SK-N-SH treated with all-trans-retinoic acid at 6 μM for 48 hours (cell line): ENCODE measurements at regions not wholly inside any gene's neighbourhood (a gene's known extent, or its start where the extent isn't known, plus 50 kb on each side); places are given as distances from the start of the nearest gene placed in this dataset.

Source experiments
- ATAC-seq: fragments of 200-7000 bp; cut with Tn5 transposase; 3 replicates; pipeline ENCODE4 v1.9.1; 2020; ENCODE audit warnings: mild to moderate bottlenecking, moderate library complexity
- ARNTL ChIP-seq: fragments of 450-650 bp; formaldehyde crosslinking; IDR thresholded peaks from 2 replicates; pipeline ENCODE4 v1.5.0; 2020; ENCODE audit warnings: low read depth, mild to moderate bottlenecking, moderate library complexity, borderline replicate concordance
- BACH2 ChIP-seq: fragments of 250-450 bp; sonication (Bioruptor Pico); IDR thresholded peaks from 2 replicates; pipeline ENCODE4 v1.9.0; 2021; ENCODE audit warnings: mild to moderate bottlenecking, borderline replicate concordance
- CSDC2 ChIP-seq: fragments of 250-450 bp; sonication (Bioruptor Pico); IDR thresholded peaks from 2 replicates; pipeline ENCODE4 v1.5.0; 2020; ENCODE audit warnings: mild to moderate bottlenecking, moderate library complexity
- CSRNP3 ChIP-seq: fragments of 250-450 bp; sonication (Bioruptor Pico); IDR thresholded peaks from 2 replicates; pipeline ENCODE4 v1.5.1; 2021; ENCODE audit warnings: mild to moderate bottlenecking, moderate library complexity
- ESRRG ChIP-seq: fragments of 250-450 bp; sonication (Bioruptor Pico); IDR thresholded peaks from 2 replicates; pipeline ENCODE4 v1.6.1; 2021; ENCODE audit warnings: mild to moderate bottlenecking
- GLIS3 ChIP-seq: fragments of 250-450 bp; sonication (Bioruptor Pico); IDR thresholded peaks from 2 replicates; pipeline ENCODE4 v1.5.0; 2020; ENCODE audit warnings: mild to moderate bottlenecking, moderate library complexity
- ISL1 ChIP-seq: fragments of 250-450 bp; sonication (Bioruptor Pico); IDR thresholded peaks from 2 replicates; pipeline ENCODE4 v2.1.2; 2022; ENCODE audit warnings: mild to moderate bottlenecking, moderate library complexity
- OSR1 ChIP-seq: fragments of 250-450 bp; sonication (Bioruptor Pico); IDR thresholded peaks from 2 replicates; pipeline ENCODE4 v1.8.0; 2022; ENCODE audit warnings: moderate library complexity, mild to moderate bottlenecking, inconsistent platforms
- PATZ1 ChIP-seq: fragments of 250-450 bp; sonication (Bioruptor Pico); IDR thresholded peaks from 2 replicates; pipeline ENCODE4 v1.8.0; 2020; ENCODE audit warnings: mild to moderate bottlenecking, moderate library complexity, borderline replicate concordance
- PPARA ChIP-seq: fragments of 250-450 bp; sonication (Bioruptor Pico); IDR thresholded peaks from 2 replicates; pipeline ENCODE4 v1.5.0; 2020; ENCODE audit warnings: mild to moderate bottlenecking, borderline replicate concordance
- RARB ChIP-seq: fragments of 250-450 bp; sonication (Bioruptor Pico); IDR thresholded peaks from 2 replicates; pipeline ENCODE4 v1.8.0; 2021; ENCODE audit warnings: mild to moderate bottlenecking, moderate library complexity
- SNAI2 ChIP-seq: fragments of 250-450 bp; sonication (Bioruptor Pico); IDR thresholded peaks from 2 replicates; pipeline ENCODE4 v1.5.0; 2020; ENCODE audit warnings: mild to moderate bottlenecking, moderate library complexity
- TCF4 ChIP-seq: fragments of 250-450 bp; sonication (Bioruptor Pico); IDR thresholded peaks from 2 replicates; pipeline ENCODE4 v1.8.0; 2021; ENCODE audit warnings: mild to moderate bottlenecking, moderate library complexity, borderline replicate concordance
- TOX ChIP-seq: fragments of 250-450 bp; sonication (Bioruptor Pico); IDR thresholded peaks from 2 replicates; pipeline ENCODE4 v1.8.0; 2021; ENCODE audit warnings: mild to moderate bottlenecking, moderate library complexity, borderline replicate concordance
- TSHZ2 ChIP-seq: fragments of 250-450 bp; sonication (Bioruptor Pico); IDR thresholded peaks from 2 replicates; pipeline ENCODE4 v1.5.0; 2020; ENCODE audit warnings: mild to moderate bottlenecking, moderate library complexity
- ZC3H10 ChIP-seq: fragments of 250-450 bp; sonication (Bioruptor Pico); IDR thresholded peaks from 2 replicates; pipeline ENCODE4 v1.5.1; 2021; ENCODE audit warnings: mild to moderate bottlenecking, moderate library complexity
- ZFP3 ChIP-seq: fragments of 250-450 bp; sonication (Bioruptor Pico); IDR thresholded peaks from 2 replicates; pipeline ENCODE4 v1.5.0; 2020; ENCODE audit warnings: mild to moderate bottlenecking, moderate library complexity
- ZFP30 ChIP-seq: fragments of 450-650 bp; formaldehyde crosslinking; IDR thresholded peaks from 2 replicates; pipeline ENCODE4 v1.5.0; 2022; ENCODE audit warnings: mild to moderate bottlenecking, moderate library complexity
- ZNF565 ChIP-seq: fragments of 450-650 bp; formaldehyde crosslinking; conservative IDR thresholded peaks from 2 replicates; pipeline ENCODE4 v1.5.0; 2020; ENCODE audit warnings: low read depth, mild to moderate bottlenecking, moderate library complexity
- ZNF70 ChIP-seq: fragments of 450-650 bp; formaldehyde crosslinking; IDR thresholded peaks from 2 replicates; pipeline ENCODE4 v1.5.0; 2020; ENCODE audit warnings: mild to moderate bottlenecking, moderate library complexity
- ZNF8 ChIP-seq: fragments of 450-650 bp; formaldehyde crosslinking; IDR thresholded peaks from 2 replicates; pipeline ENCODE4 v1.5.0; 2020; ENCODE audit warnings: mild to moderate bottlenecking, moderate library complexity
- TF ChIP-seq, protein P1 (sequence below): fragments of 250-450 bp; sonication (Bioruptor Pico); IDR thresholded peaks from 2 replicates; pipeline ENCODE4 v1.5.1; 2020; ENCODE audit warnings: low read depth, mild to moderate bottlenecking, moderate library complexity
- TF ChIP-seq, protein P2 (sequence below): fragments of 250-450 bp; sonication (Bioruptor Pico); IDR thresholded peaks from 2 replicates; pipeline ENCODE4 v1.8.0; 2021; ENCODE audit warnings: low read depth, mild to moderate bottlenecking, moderate library complexity, borderline replicate concordance

- no peak for ATAC-seq
- TF ChIP-seq ZNF70 (CRISPR knock-in tag) (no peak), ZC3H10 (CRISPR knock-in tag) (no peak), ESRRG (CRISPR knock-in tag) (no peak), TCF4 (no peak), TOX (CRISPR knock-in tag) (no peak), OSR1 (CRISPR knock-in tag) (no peak), ZNF8 (CRISPR knock-in tag) (no peak), GLIS3 (CRISPR knock-in tag) (no peak), ZNF565 (CRISPR knock-in tag) (no peak), ZFP30 (CRISPR knock-in tag) (no peak), TSHZ2 (no peak), PATZ1 (CRISPR knock-in tag) (no peak), SNAI2 (no peak), ZFP3 (no peak), CSRNP3 (no peak), CSDC2 (CRISPR knock-in tag) (no peak)
- TF ChIP-seq, protein P1, sequence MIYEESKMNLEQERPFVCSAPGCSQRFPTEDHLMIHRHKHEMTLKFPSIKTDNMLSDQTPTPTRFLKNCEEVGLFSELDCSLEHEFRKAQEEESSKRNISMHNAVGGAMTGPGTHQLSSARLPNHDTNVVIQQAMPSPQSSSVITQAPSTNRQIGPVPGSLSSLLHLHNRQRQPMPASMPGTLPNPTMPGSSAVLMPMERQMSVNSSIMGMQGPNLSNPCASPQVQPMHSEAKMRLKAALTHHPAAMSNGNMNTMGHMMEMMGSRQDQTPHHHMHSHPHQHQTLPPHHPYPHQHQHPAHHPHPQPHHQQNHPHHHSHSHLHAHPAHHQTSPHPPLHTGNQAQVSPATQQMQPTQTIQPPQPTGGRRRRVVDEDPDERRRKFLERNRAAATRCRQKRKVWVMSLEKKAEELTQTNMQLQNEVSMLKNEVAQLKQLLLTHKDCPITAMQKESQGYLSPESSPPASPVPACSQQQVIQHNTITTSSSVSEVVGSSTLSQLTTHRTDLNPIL (CRISPR knock-in tag): no peak
- TF ChIP-seq, protein P2, sequence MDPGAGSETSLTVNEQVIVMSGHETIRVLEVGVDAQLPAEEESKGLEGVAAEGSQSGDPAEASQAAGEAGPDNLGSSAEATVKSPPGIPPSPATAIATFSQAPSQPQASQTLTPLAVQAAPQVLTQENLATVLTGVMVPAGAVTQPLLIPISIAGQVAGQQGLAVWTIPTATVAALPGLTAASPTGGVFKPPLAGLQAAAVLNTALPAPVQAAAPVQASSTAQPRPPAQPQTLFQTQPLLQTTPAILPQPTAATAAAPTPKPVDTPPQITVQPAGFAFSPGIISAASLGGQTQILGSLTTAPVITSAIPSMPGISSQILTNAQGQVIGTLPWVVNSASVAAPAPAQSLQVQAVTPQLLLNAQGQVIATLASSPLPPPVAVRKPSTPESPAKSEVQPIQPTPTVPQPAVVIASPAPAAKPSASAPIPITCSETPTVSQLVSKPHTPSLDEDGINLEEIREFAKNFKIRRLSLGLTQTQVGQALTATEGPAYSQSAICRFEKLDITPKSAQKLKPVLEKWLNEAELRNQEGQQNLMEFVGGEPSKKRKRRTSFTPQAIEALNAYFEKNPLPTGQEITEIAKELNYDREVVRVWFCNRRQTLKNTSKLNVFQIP: no peak
Measured at GRCh38 chr13:47798194-47798593, 202.9 kb downstream of the SUCLA2 start.

- no peak for ATAC-seq
- TF ChIP-seq TCF4: no peak
- TF ChIP-seq ARNTL (CRISPR knock-in tag): no peak
- no peak for TF ChIP-seq ZC3H10 (CRISPR knock-in tag)
- TF ChIP-seq RARB (CRISPR knock-in tag): no peak
- no peak for TF ChIP-seq ESRRG (CRISPR knock-in tag)
- no peak for TF ChIP-seq PPARA
- no peak for TF ChIP-seq SNAI2
- no peak for TF ChIP-seq ZNF8 (CRISPR knock-in tag)
- no peak for TF ChIP-seq GLIS3 (CRISPR knock-in tag)
- TF ChIP-seq ZFP30 (CRISPR knock-in tag): no peak
- TF ChIP-seq, protein P1 (CRISPR knock-in tag): no peak
- no peak for TF ChIP-seq ZNF565 (CRISPR knock-in tag)
- no peak for TF ChIP-seq ZNF70 (CRISPR knock-in tag)
- no peak for TF ChIP-seq TSHZ2
- no peak for TF ChIP-seq ISL1 (CRISPR knock-in tag)
- TF ChIP-seq CSDC2 (CRISPR knock-in tag): no peak
- no peak for TF ChIP-seq BACH2 (CRISPR knock-in tag)
- TF ChIP-seq OSR1 (CRISPR knock-in tag): no peak
- TF ChIP-seq, protein P2: no peak
- TF ChIP-seq, all 23 proteins: peak for 0
Measured at GRCh38 chr13:47796816-47797215, 204.3 kb downstream of the SUCLA2 start.
